Breast epithelium (tissue), 4 donors: ENCODE measurements at regions not wholly inside any gene's neighbourhood (a gene's known extent, or its start where the extent isn't known, plus 50 kb on each side); places are given as distances from the start of the nearest gene placed in this dataset.

Experiments
- DNase-seq, 2 donors: peaks; one replicate each; pipeline ENCODE4 v3.0.0-alpha.2; 2019; ENCODE audit warnings: low spot score in 2 of 2
- H3K27ac ChIP-seq, 2 donors: fragments of 200-600 bp; sonication (generic) in 1 of 2; one replicate each; pipeline ENCODE4 v1.5.1; 2016 to 2019; ENCODE audit warnings: mild to moderate bottlenecking in 1 of 2
- H3K27me3 ChIP-seq, 2 donors: fragments of 200-600 bp; sonication (generic) in 1 of 2; one replicate each; pipeline versions ENCODE4 v1.5.1 to v1.6.0; 2017 to 2019; ENCODE audit warnings: control low read depth in 1 of 2, mild to moderate bottlenecking in 1 of 2
- H3K36me3 ChIP-seq: fragments of 200-600 bp; one replicate; pipeline ENCODE4 v1.5.1; 2019
- H3K4me1 ChIP-seq, 2 donors: fragments of 200-600 bp; sonication (generic); one replicate each; pipeline ENCODE4 v1.5.1; 2016 to 2019; ENCODE audit warnings: control low read depth in 1 of 2
- H3K4me3 ChIP-seq, 3 donors: fragments of 200-600 bp; sonication (generic); 1 replicate in 2 of 3; 2 replicates in 1 of 3; pipeline ENCODE4 v1.5.1; 2016 to 2019; ENCODE audit warnings: mild to moderate bottlenecking in 3 of 3, moderate library complexity in 2 of 3
- H3K9me3 ChIP-seq, 2 donors: fragments of 200-600 bp; sonication (generic) in 1 of 2; one replicate each; pipeline ENCODE4 v1.5.1; 2016 to 2019; ENCODE audit warnings: control low read depth in 1 of 2
- CTCF ChIP-seq, 3 donors: fragments of 450-650 bp; IDR thresholded peaks; one replicate each; pipeline ENCODE4 v1.5.1; 2016 to 2017; ENCODE audit warnings: antibody characterized with exemption in 3 of 3, mild to moderate bottlenecking in 3 of 3, moderate library complexity in 3 of 3
- POLR2A ChIP-seq: fragments of 450-650 bp; IDR thresholded peaks from one replicate; pipeline ENCODE4 v1.6.1; 2016; ENCODE audit warnings: antibody characterized with exemption, mild to moderate bottlenecking, moderate library complexity
- POLR2AphosphoS5 ChIP-seq, 3 donors: sonication (generic); formaldehyde crosslinking; IDR thresholded peaks; one replicate each; pipeline ENCODE4 v1.6.1; 2017; ENCODE audit warnings: antibody characterized with exemption in 3 of 3
- intact Hi-C: fragments of 100-400 bp; cut with DNase I; formaldehyde crosslinking; loops from one replicate; pipeline ENCODE4 v1.15.1; 2023; ENCODE audit warnings: low total_unique reads

- Histone ChIP-seq H3K27me3 (no peaks in the 10 kb centered on the region), H3K27ac (no peak overlapping the region), H3K4me1 (no peaks in the 10 kb centered on the region), H3K9me3 (no peaks in the 10 kb centered on the region), H3K36me3 (no peaks in the 10 kb centered on the region), H3K4me3 (no peak overlapping the region)
- intact Hi-C loops = no loop called here
- no peak for TF ChIP-seq POLR2AphosphoS5 (IDR thresholded peaks at IDR 0.05)
- no peak for TF ChIP-seq POLR2A
- TF ChIP-seq CTCF (IDR thresholded peaks at IDR 0.05) = no peak
- DNase-seq = no peak
Observed at GRCh38 chr20:60570481-60571277, 612.5 kb downstream of the CDH26 start.

DNA sequence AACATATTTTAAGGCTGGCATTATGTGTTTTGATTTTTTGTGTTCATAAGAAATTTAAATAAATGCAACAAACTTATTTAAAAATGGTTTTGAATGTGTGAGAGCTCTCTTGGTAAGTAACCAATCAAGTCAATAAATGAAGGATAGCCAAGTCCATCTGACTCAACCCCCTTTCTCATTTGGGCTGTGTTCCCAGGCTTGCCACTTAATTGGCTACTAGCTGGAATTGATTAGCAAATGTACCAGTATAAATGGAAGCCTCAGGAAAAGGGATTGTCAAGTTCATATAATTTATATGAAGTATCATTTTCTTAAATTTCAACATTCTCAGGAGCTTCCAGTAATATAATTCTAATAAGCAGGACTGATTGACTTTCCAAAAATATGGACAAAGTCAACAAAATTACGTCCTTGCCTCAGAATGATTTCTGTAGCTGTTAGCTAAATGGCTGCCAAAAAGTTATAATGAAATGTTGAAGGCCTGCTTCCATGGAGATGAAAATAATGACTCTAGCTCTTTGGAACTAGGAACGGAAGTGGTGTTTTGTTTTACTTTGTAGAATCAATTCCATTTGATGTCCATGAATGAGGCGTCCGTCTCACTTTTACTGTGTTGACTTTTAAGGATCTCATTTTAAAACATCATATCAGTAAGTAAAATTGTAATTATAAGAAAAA, 614.9 kb downstream of the CDH26 start:
- H3K27me3 ChIP-seq = no peaks in the 10 kb centered on the region
- TF ChIP-seq POLR2AphosphoS5 (IDR thresholded peaks at IDR 0.05) (no peak), POLR2A (no peak), CTCF (IDR thresholded peaks at IDR 0.05) (no peak)
- no peak overlapping the region for H3K4me3 ChIP-seq
- DNase-seq = no peak
- H3K27ac ChIP-seq = peak overlapping the region in 1 of 2 donors; percentile 26
- no peaks in the 10 kb centered on the region for H3K9me3 ChIP-seq
- no peaks in the 10 kb centered on the region for H3K4me1 ChIP-seq
- no peaks in the 10 kb centered on the region for H3K36me3 ChIP-seq
- intact Hi-C loops = no loop called here

- H3K36me3 ChIP-seq = no peaks in the 10 kb centered on the region
- TF ChIP-seq CTCF (IDR thresholded peaks at IDR 0.05) = no peak
- no peak for TF ChIP-seq POLR2AphosphoS5 (IDR thresholded peaks at IDR 0.05)
- no peak for TF ChIP-seq POLR2A
- no peak for DNase-seq
- no peak overlapping the region for H3K4me3 ChIP-seq
- H3K27me3 ChIP-seq = no peaks in the 10 kb centered on the region
- intact Hi-C loops = no loop called here
- H3K27ac ChIP-seq = no peak overlapping the region
- H3K9me3 ChIP-seq = no peaks in the 10 kb centered on the region
- no peaks in the 10 kb centered on the region for H3K4me1 ChIP-seq
Observed at GRCh38 chr20:60576236-60576635, 618.0 kb downstream of the CDH26 start.

GRCh38 chr20:60579941-60580515, 621.8 kb downstream of the CDH26 start:
- DNase-seq = no peak
- no peak overlapping the region for H3K4me3 ChIP-seq
- no peaks in the 10 kb centered on the region for H3K27me3 ChIP-seq
- intact Hi-C loops = no loop called here
- no peaks in the 10 kb centered on the region for H3K4me1 ChIP-seq
- H3K36me3 ChIP-seq = no peaks in the 10 kb centered on the region
- TF ChIP-seq CTCF (IDR thresholded peaks at IDR 0.05) = no peak
- TF ChIP-seq POLR2A = no peak
- no peak for TF ChIP-seq POLR2AphosphoS5 (IDR thresholded peaks at IDR 0.05)
- no peak overlapping the region for H3K27ac ChIP-seq
- no peaks in the 10 kb centered on the region for H3K9me3 ChIP-seq

- Histone ChIP-seq H3K9me3 (no peaks in the 10 kb centered on the region), H3K36me3 (no peaks in the 10 kb centered on the region), H3K27ac (no peak overlapping the region), H3K4me1 (no peaks in the 10 kb centered on the region), H3K27me3 (no peaks in the 10 kb centered on the region), H3K4me3 (no peak overlapping the region)
- intact Hi-C loops = no loop called here
- TF ChIP-seq POLR2AphosphoS5 (IDR thresholded peaks at IDR 0.05) (no peak), CTCF (IDR thresholded peaks at IDR 0.05) (no peak), POLR2A (no peak)
- DNase-seq = no peak
Observed at GRCh38 chr20:60581606-60582115, 623.4 kb downstream of the CDH26 start.
